OCI-LY3 (cell line): ENCODE measurements at regions not wholly inside any gene's neighbourhood (a gene's known extent, or its start where the extent isn't known, plus 50 kb on each side); places are given as distances from the start of the nearest gene placed in this dataset.

ENCODE experiments used
- H2AFZ ChIP-seq: fragments of 200-600, 300-600 bp; shearing (Covaris generic); 2 replicates; pipeline ENCODE4 v1.6.0; 2014; ENCODE audit warnings: antibody characterized with exemption, low read depth, low read length
- H3K27ac ChIP-seq: fragments of 200-600, 300-600 bp; sonication (generic); 2 replicates; pipeline ENCODE4 v1.5.1; 2014; ENCODE audit warnings: mild to moderate bottlenecking, low read length, moderate library complexity, mixed read lengths
- H3K27me3 ChIP-seq: fragments of 200-600, 300-600 bp; sonication (generic); 2 replicates; pipeline ENCODE4 v1.6.1; 2014; ENCODE audit warnings: low read depth, low read length, mixed read lengths
- H3K36me3 ChIP-seq: fragments of 200-600, 300-600 bp; sonication (generic); replicated peaks from 2 replicates; pipeline ENCODE3; 2014; ENCODE audit warnings: low read depth, low read length, mixed read lengths
- H3K4me1 ChIP-seq: fragments of 300-600, 200-600 bp; sonication (generic); 2 replicates; pipeline ENCODE4 v1.6.1; 2014; ENCODE audit warnings: low read length, mixed read lengths
- H3K4me2 ChIP-seq: fragments of 200-600, 300-600 bp; sonication (generic); 2 replicates; pipeline ENCODE4 v1.6.1; 2014; ENCODE audit warnings: low read length, mixed read lengths
- H3K4me3 ChIP-seq: fragments of 300-600, 200-600 bp; sonication (generic); 2 replicates; pipeline ENCODE4 v1.5.1; 2014; ENCODE audit warnings: antibody characterized with exemption, mild to moderate bottlenecking, low read length, moderate library complexity
- H3K79me2 ChIP-seq: fragments of 300-600, 200-600 bp; shearing (Covaris generic); 2 replicates; pipeline ENCODE4 v1.6.1; 2014; ENCODE audit warnings: mild to moderate bottlenecking, low read length, mixed read lengths
- H3K9ac ChIP-seq: fragments of 300-600, 200-600 bp; shearing (Covaris generic); 2 replicates; pipeline ENCODE4 v1.6.0; 2014; ENCODE audit warnings: mild to moderate bottlenecking, low read length, moderate library complexity
- H3K9me3 ChIP-seq: fragments of 200-600, 300-600 bp; shearing (Covaris generic); 2 replicates; pipeline ENCODE4 v1.6.1; 2014; ENCODE audit warnings: low read length, mixed read lengths; ENCODE audit not compliant: insufficient read depth
- H4K20me1 ChIP-seq: fragments of 200-600, 300-600 bp; sonication (generic); 2 replicates; pipeline ENCODE4 v1.6.1; 2016; ENCODE audit warnings: low read length, mixed read lengths; ENCODE audit not compliant: insufficient read depth
- CTCF ChIP-seq: fragments of 200-600, 300-600 bp; sonication (generic); IDR thresholded peaks from 2 replicates; pipeline ENCODE4 v1.5.1; 2014; ENCODE audit warnings: antibody characterized with exemption, low read length, low read depth
- EZH2phosphoT487 ChIP-seq: fragments of 200-600 bp; shearing (Covaris generic); IDR thresholded peaks from 2 replicates; pipeline ENCODE4 v1.6.1; 2018; ENCODE audit warnings: antibody characterized with exemption, mixed run types, low read depth

DNA sequence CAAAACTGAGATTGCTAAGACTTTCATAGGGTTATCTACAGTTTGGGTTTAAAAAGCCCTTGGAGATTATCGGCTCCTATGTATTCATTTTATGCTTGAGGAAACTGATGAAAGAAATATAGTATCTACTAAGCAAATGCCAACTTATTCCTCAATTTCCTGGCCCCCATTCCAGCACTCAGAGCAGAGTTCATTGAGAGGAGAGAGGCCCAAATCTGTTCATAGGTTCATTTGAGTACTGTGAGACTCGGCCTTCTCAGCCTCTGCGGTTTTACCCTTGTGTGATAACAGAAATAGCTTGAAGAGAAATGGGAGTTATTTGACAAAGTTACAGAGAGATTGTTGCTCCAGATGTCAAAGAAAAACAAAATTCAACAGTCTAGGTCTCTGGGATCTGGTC, 226.7 kb upstream of the ARHGAP42 start:
- Histone ChIP-seq H2AFZ (no peak overlapping the region), H3K4me2 (no peak overlapping the region)
- TF ChIP-seq CTCF (no peak), EZH2phosphoT487 (no peak)

DNA sequence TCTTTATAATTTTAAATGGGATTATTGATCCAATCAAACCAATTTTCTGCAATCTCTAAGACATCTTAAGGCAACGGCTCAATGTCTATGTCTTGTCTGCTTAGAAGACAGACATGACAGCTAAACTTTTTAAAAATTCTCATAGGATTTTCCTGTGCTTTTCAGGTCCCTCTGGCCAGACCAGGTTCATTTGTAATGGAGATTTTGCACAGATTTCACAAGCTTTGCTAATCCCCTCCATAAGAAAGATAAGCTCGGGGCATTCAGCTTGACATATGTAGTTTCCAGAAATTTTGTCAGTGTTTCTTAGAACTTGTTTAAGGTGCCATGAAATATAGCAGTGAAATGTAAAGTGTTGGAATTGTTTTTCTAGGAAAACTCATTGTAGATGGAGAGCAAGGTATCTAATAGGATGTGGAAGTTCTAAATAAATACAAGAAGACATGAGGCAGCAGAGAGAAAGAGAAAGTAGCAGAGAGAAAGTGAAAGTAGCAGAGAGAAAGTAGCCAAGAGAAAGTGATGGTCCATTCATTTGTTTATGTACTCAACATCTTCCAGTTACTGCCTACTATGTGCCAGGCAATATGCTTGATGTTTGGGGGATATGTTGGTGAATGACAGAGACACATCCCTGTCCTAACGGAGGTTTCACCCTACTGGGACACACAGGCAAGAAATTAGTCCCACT, 219.1 kb upstream of the ARHGAP42 start:
- no peak for TF ChIP-seq CTCF
- Histone ChIP-seq H3K9ac (no peak overlapping the region), H3K27me3 (no peaks in the 10 kb centered on the region), H3K4me3 (peak overlapping the region; percentile 35), H3K27ac (no peak overlapping the region), H3K4me2 (peak overlapping the region; percentile 39; the same call in 1 of the 2 replicates), H4K20me1 (no peaks in the 10 kb centered on the region), H3K9me3 (no peaks in the 10 kb centered on the region), H3K79me2 (no peaks in the 10 kb centered on the region), H2AFZ (peak overlapping the region; percentile 83; the same call in 1 of the 2 replicates), H3K36me3 (no peaks in the 10 kb centered on the region), H3K4me1 (no peaks in the 10 kb centered on the region)

More for the DNA sequence above, 226.7 kb upstream of the ARHGAP42 start:
- Histone ChIP-seq H4K20me1 (no peaks in the 10 kb centered on the region), H3K27ac (no peak overlapping the region), H3K27me3 (no peaks in the 10 kb centered on the region), H3K79me2 (no peaks in the 10 kb centered on the region), H3K4me3 (no peak overlapping the region), H3K36me3 (no peaks in the 10 kb centered on the region), H3K4me1 (no peaks in the 10 kb centered on the region), H3K9me3 (no peaks in the 10 kb centered on the region), H3K9ac (no peak overlapping the region)

- H3K4me3 ChIP-seq: no peak overlapping the region
- TF ChIP-seq CTCF (no peak), EZH2phosphoT487 (no peak)
- no peaks in the 10 kb centered on the region for H3K79me2 ChIP-seq
- H3K9ac ChIP-seq: no peak overlapping the region
- H3K4me2 ChIP-seq: no peak overlapping the region
- no peaks in the 10 kb centered on the region for H3K36me3 ChIP-seq
- H3K9me3 ChIP-seq: no peaks in the 10 kb centered on the region
- no peaks in the 10 kb centered on the region for H3K27me3 ChIP-seq
- H3K27ac ChIP-seq: no peak overlapping the region
- no peak overlapping the region for H2AFZ ChIP-seq
- no peaks in the 10 kb centered on the region for H4K20me1 ChIP-seq
- no peaks in the 10 kb centered on the region for H3K4me1 ChIP-seq
These were observed 217.3 kb upstream of the ARHGAP42 start for GRCh38 chr11:100469835-100470234.

- TF ChIP-seq CTCF: no peak
- TF ChIP-seq EZH2phosphoT487: no peak
- Histone ChIP-seq H3K9me3 (no peaks in the 10 kb centered on the region), H3K4me2 (no peak overlapping the region), H3K4me3 (no peak overlapping the region), H3K4me1 (no peaks in the 10 kb centered on the region), H3K79me2 (no peaks in the 10 kb centered on the region), H3K27me3 (no peaks in the 10 kb centered on the region), H3K36me3 (no peaks in the 10 kb centered on the region), H2AFZ (no peak overlapping the region), H4K20me1 (no peaks in the 10 kb centered on the region), H3K27ac (no peak overlapping the region), H3K9ac (no peak overlapping the region)
These were observed 214.2 kb upstream of the ARHGAP42 start for GRCh38 chr11:100472727-100473389.
